Spleen (tissue), 7 donors: ENCODE measurements at regions not wholly inside any gene's neighbourhood (a gene's known extent, or its start where the extent isn't known, plus 50 kb on each side); places are given as distances from the start of the nearest gene placed in this dataset.
"Not testable (repeated sequence)": the region's sequence is repeated elsewhere in the genome, so short reads cannot be mapped to it uniquely, and the experiment has no call there.

Experiments used
- CTCF ChIP-seq, 11 experiments: fragments of 200-600 bp in 7 of 11; fragments of 450-650 bp in 4 of 11; sonication (generic) in 4 of 11; IDR thresholded peaks in 8 of 11; conservative IDR thresholded peaks in 3 of 11; 1 replicate in 7 of 11; 2 replicates in 4 of 11; pipeline versions ENCODE4 v1.4.0 to v1.8.0; 2016 to 2021; ENCODE audit warnings: antibody characterized with exemption in 11 of 11, inconsistent platforms in 4 of 11, mild to moderate bottlenecking in 1 of 11
- POLR2AphosphoS5 ChIP-seq, 3 donors: sonication (generic); formaldehyde crosslinking; IDR thresholded peaks; one replicate each; pipeline ENCODE4 v1.5.1; 2017; ENCODE audit warnings: antibody characterized with exemption in 3 of 3
- donor health status: DM: no; HTN: no; CAD: no; lungs with moderate emphysema.
- donor health status: DM: no; HTN: no; CAD: no.
- donor health status: DM: no; HTN: no; CAD: no.

- TF ChIP-seq CTCF (IDR thresholded peaks at IDR 0.05 in 8 of 11, conservative IDR thresholded peaks at IDR 0.05 in 3 of 11); POLR2AphosphoS5 (IDR thresholded peaks at IDR 0.05): not testable (repeated sequence)
Observed at GRCh38 chr7:65754070-65754469, 118.8 kb upstream of the VKORC1L1 start.
